ENCODE measurements at regions not wholly inside any gene's neighbourhood (a gene's known extent, or its start where the extent isn't known, plus 50 kb on each side); places are given as distances from the start of the nearest gene placed in this dataset.
"Not testable (repeated sequence)": the region's sequence is repeated elsewhere in the genome, so short reads cannot be mapped to it uniquely, and the experiment has no call there.

- no peak overlapping the region for H3K9ac ChIP-seq (ENCODE audit: low read length)
- H2AFZ ChIP-seq (ENCODE audit: low read depth, low read length, severe bottlenecking): no peak overlapping the region
- H3F3A ChIP-seq (ENCODE audit: insufficient read depth): no peaks in the 10 kb centered on the region
- no peaks in the 10 kb centered on the region for H3K79me2 ChIP-seq (ENCODE audit: insufficient read depth, low read length)
- no peaks in the 10 kb centered on the region; the same call in 1 of the 2 replicates for H3K9me2 ChIP-seq (replicated peaks; ENCODE audit: insufficient read depth, low read length)
- H3K9me3 ChIP-seq (ENCODE audit: insufficient read depth, low read length): no peaks in the 10 kb centered on the region
- H3K27ac ChIP-seq (ENCODE audit: low read depth, low read length): no peak overlapping the region
- no peaks in the 10 kb centered on the region for H3K27me3 ChIP-seq (ENCODE audit: low read length)
- H4K20me1 ChIP-seq (ENCODE audit: low read depth, low read length): no peaks in the 10 kb centered on the region
- H3K4me3 ChIP-seq (ENCODE audit: insufficient read depth, low read length, poor library complexity, severe bottlenecking): no peak overlapping the region
- TF ChIP-seq CTCF (IDR thresholded peaks at IDR 0.05; ENCODE audit: insufficient read depth, low read length, poor library complexity, severe bottlenecking) (no peak), EZH2phosphoT487 (conservative IDR thresholded peaks at IDR 0.05; ENCODE audit: low read length) (no peak)
- H3K4me2 ChIP-seq (ENCODE audit: low read depth, low read length, poor library complexity, severe bottlenecking): no peak overlapping the region
- no peaks in the 10 kb centered on the region for H3K36me3 ChIP-seq (ENCODE audit: low read length)
Observed at GRCh38 chr1:238701024-238701423, 685.3 kb upstream of the CHRM3 start.

- Histone ChIP-seq H3K79me2 (ENCODE audit: insufficient read depth, low read length) (no peaks in the 10 kb centered on the region), H3F3A (ENCODE audit: insufficient read depth) (no peaks in the 10 kb centered on the region), H3K9me3 (ENCODE audit: insufficient read depth, low read length) (no peaks in the 10 kb centered on the region), H3K27ac (ENCODE audit: low read depth, low read length) (no peak overlapping the region), H3K4me2 (ENCODE audit: low read depth, low read length, poor library complexity, severe bottlenecking) (no peak overlapping the region), H3K4me3 (ENCODE audit: insufficient read depth, low read length, poor library complexity, severe bottlenecking) (no peak overlapping the region), H3K27me3 (ENCODE audit: low read length) (no peaks in the 10 kb centered on the region), H4K20me1 (ENCODE audit: low read depth, low read length) (no peaks in the 10 kb centered on the region), H3K9ac (ENCODE audit: low read length) (no peak overlapping the region), H3K36me3 (ENCODE audit: low read length) (no peaks in the 10 kb centered on the region), H3K9me2 (replicated peaks; ENCODE audit: insufficient read depth, low read length) (no peaks in the 10 kb centered on the region), H2AFZ (ENCODE audit: low read depth, low read length, severe bottlenecking) (no peak overlapping the region)
- TF ChIP-seq EZH2phosphoT487 (conservative IDR thresholded peaks at IDR 0.05; ENCODE audit: low read length): no peak
- no peak for TF ChIP-seq CTCF (IDR thresholded peaks at IDR 0.05; ENCODE audit: insufficient read depth, low read length, poor library complexity, severe bottlenecking)
Observed at GRCh38 chr1:238690415-238690814, 696.0 kb upstream of the CHRM3 start.

- not testable (repeated sequence) for H3K4me2 ChIP-seq (ENCODE audit: low read depth, low read length, poor library complexity, severe bottlenecking); H3K9me2 ChIP-seq (replicated peaks; ENCODE audit: insufficient read depth, low read length); H3K4me3 ChIP-seq (ENCODE audit: insufficient read depth, low read length, poor library complexity, severe bottlenecking); H3K9me3 ChIP-seq (ENCODE audit: insufficient read depth, low read length); H4K20me1 ChIP-seq (ENCODE audit: low read depth, low read length); H3K27ac ChIP-seq (ENCODE audit: low read depth, low read length); H3K36me3 ChIP-seq (ENCODE audit: low read length); H3K9ac ChIP-seq (ENCODE audit: low read length); H3K27me3 ChIP-seq (ENCODE audit: low read length); H2AFZ ChIP-seq (ENCODE audit: low read depth, low read length, severe bottlenecking); H3F3A ChIP-seq (ENCODE audit: insufficient read depth); H3K79me2 ChIP-seq (ENCODE audit: insufficient read depth, low read length)
Observed at GRCh38 chr1:238684576-238684975, 701.8 kb upstream of the CHRM3 start.

- Histone ChIP-seq H3K4me2 (ENCODE audit: low read depth, low read length, poor library complexity, severe bottlenecking) (no peak overlapping the region), H2AFZ (ENCODE audit: low read depth, low read length, severe bottlenecking) (no peak overlapping the region), H3K36me3 (ENCODE audit: low read length) (no peaks in the 10 kb centered on the region)
Observed at GRCh38 chr1:238681451-238681850, 704.9 kb upstream of the CHRM3 start.

More at GRCh38 chr1:238681451-238681850, 704.9 kb upstream of the CHRM3 start:
- Histone ChIP-seq H3K9me2 (replicated peaks; ENCODE audit: insufficient read depth, low read length) (no peaks in the 10 kb centered on the region), H3K27ac (ENCODE audit: low read depth, low read length) (no peak overlapping the region), H3F3A (ENCODE audit: insufficient read depth) (no peaks in the 10 kb centered on the region), H3K27me3 (ENCODE audit: low read length) (no peaks in the 10 kb centered on the region), H3K9me3 (ENCODE audit: insufficient read depth, low read length) (no peaks in the 10 kb centered on the region), H3K79me2 (ENCODE audit: insufficient read depth, low read length) (no peaks in the 10 kb centered on the region), H4K20me1 (ENCODE audit: low read depth, low read length) (no peaks in the 10 kb centered on the region), H3K4me3 (ENCODE audit: insufficient read depth, low read length, poor library complexity, severe bottlenecking) (no peak overlapping the region), H3K9ac (ENCODE audit: low read length) (no peak overlapping the region)
- TF ChIP-seq CTCF (IDR thresholded peaks at IDR 0.05; ENCODE audit: insufficient read depth, low read length, poor library complexity, severe bottlenecking) (no peak), EZH2phosphoT487 (conservative IDR thresholded peaks at IDR 0.05; ENCODE audit: low read length) (no peak)
